SU-DHL-6 (cell line): ENCODE measurements at regions not wholly inside any gene's neighbourhood (a gene's known extent, or its start where the extent isn't known, plus 50 kb on each side); places are given as distances from the start of the nearest gene placed in this dataset.

ENCODE experiments used
- EZH2phosphoT487 ChIP-seq: fragments of 200-600 bp; sonication (generic), shearing (Covaris generic); conservative IDR thresholded peaks from 2 replicates; pipeline ENCODE4 v1.6.1; 2018; ENCODE audit warnings: mild to moderate bottlenecking, antibody characterized with exemption, low read length, moderate library complexity, mixed read lengths
- TF ChIP-seq, protein P1 (sequence below): fragments of 200-600 bp; sonication (generic); IDR thresholded peaks from one replicate; pipeline ENCODE4 v1.5.1; 2017; ENCODE audit warnings: antibody characterized with exemption, mild to moderate bottlenecking, low read length, moderate library complexity; ENCODE audit not compliant: insufficient read depth, poor library complexity, severe bottlenecking

DNA sequence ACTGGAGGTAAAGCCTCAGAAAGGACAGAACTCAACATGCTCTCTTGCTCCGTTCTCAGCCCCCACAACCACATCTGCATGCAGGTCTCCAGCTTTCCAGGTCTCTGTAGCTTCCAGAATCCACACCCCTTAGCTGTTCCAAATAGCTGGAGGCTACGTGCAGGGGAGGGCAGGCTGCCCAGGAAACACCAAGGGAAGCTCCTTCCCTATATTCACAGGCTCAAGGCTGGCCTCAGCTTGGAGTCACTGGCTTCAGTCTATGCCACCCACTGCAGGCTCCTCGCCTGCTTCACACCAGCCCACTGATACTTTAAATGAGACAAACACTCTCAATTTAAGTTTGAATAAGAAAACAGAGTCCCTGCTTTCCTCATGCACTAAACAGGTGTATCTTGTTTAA is 73.3 kb downstream of the ASCL4 start:
- TF ChIP-seq EZH2phosphoT487, result no peak
- TF ChIP-seq, protein P1, sequence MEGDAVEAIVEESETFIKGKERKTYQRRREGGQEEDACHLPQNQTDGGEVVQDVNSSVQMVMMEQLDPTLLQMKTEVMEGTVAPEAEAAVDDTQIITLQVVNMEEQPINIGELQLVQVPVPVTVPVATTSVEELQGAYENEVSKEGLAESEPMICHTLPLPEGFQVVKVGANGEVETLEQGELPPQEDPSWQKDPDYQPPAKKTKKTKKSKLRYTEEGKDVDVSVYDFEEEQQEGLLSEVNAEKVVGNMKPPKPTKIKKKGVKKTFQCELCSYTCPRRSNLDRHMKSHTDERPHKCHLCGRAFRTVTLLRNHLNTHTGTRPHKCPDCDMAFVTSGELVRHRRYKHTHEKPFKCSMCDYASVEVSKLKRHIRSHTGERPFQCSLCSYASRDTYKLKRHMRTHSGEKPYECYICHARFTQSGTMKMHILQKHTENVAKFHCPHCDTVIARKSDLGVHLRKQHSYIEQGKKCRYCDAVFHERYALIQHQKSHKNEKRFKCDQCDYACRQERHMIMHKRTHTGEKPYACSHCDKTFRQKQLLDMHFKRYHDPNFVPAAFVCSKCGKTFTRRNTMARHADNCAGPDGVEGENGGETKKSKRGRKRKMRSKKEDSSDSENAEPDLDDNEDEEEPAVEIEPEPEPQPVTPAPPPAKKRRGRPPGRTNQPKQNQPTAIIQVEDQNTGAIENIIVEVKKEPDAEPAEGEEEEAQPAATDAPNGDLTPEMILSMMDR, result no peak
